Effector memory CD4-positive, alpha-beta T cell (primary cell): ENCODE measurements at regions not wholly inside any gene's neighbourhood (a gene's known extent, or its start where the extent isn't known, plus 50 kb on each side); places are given as distances from the start of the nearest gene placed in this dataset.

ENCODE experiments used
- DNase-seq, 3 donors: peaks; one replicate each; pipeline ENCODE4 v3.0.0-alpha.2; 2020
- H3K27ac ChIP-seq: 2 replicates; pipeline ENCODE4 v1.7.0; 2013; ENCODE audit warnings: mild to moderate bottlenecking, low read length, moderate library complexity; ENCODE audit not compliant: insufficient read depth, poor library complexity, severe bottlenecking
- H3K27me3 ChIP-seq: replicated peaks from 2 replicates; pipeline ENCODE4 v1.7.0; 2013; ENCODE audit warnings: mild to moderate bottlenecking, low read length; ENCODE audit not compliant: insufficient read depth, control insufficient read depth, poor library complexity, severe bottlenecking
- H3K36me3 ChIP-seq: 2 replicates; pipeline ENCODE4 v1.7.0; 2013; ENCODE audit warnings: mild to moderate bottlenecking, low read length, moderate library complexity; ENCODE audit not compliant: control insufficient read depth, insufficient read depth
- H3K4me1 ChIP-seq: 2 replicates; pipeline ENCODE4 v1.7.0; 2013; ENCODE audit warnings: low read length, mild to moderate bottlenecking; ENCODE audit not compliant: control insufficient read depth, insufficient read depth, poor library complexity, severe bottlenecking
- H3K4me3 ChIP-seq: 2 replicates; pipeline ENCODE4 v1.7.0; 2013; ENCODE audit warnings: low read length, low read depth, mild to moderate bottlenecking; ENCODE audit not compliant: insufficient read depth, poor library complexity, severe bottlenecking
- H3K9me3 ChIP-seq: 2 replicates; pipeline ENCODE4 v1.7.0; 2013; ENCODE audit warnings: mild to moderate bottlenecking, low read length, moderate library complexity; ENCODE audit not compliant: control insufficient read depth

- H3K9me3 ChIP-seq, result no peaks in the 10 kb centered on the region
- H3K4me1 ChIP-seq, result no peaks in the 10 kb centered on the region
- no peak overlapping the region for H3K27ac ChIP-seq
- no peaks in the 10 kb centered on the region for H3K27me3 ChIP-seq
- H3K4me3 ChIP-seq, result no peak overlapping the region
- DNase-seq, result no peak
- H3K36me3 ChIP-seq, result no peaks in the 10 kb centered on the region
These were observed 375.8 kb downstream of the REEP3 start for GRCh38 chr10:63896992-63897391.

- no peaks in the 10 kb centered on the region for H3K4me1 ChIP-seq
- no peaks in the 10 kb centered on the region for H3K27me3 ChIP-seq
- no peak for DNase-seq
- H3K36me3 ChIP-seq, result no peaks in the 10 kb centered on the region
- no peaks in the 10 kb centered on the region for H3K9me3 ChIP-seq
- H3K27ac ChIP-seq, result no peak overlapping the region
- H3K4me3 ChIP-seq, result no peak overlapping the region
These were observed 378.6 kb downstream of the REEP3 start for GRCh38 chr10:63899673-63900300.

GRCh38 chr10:63901228-63901627 is 380.0 kb downstream of the REEP3 start:
- no peak for DNase-seq
- Histone ChIP-seq H3K9me3 (no peaks in the 10 kb centered on the region), H3K4me3 (no peak overlapping the region), H3K4me1 (no peaks in the 10 kb centered on the region), H3K27ac (no peak overlapping the region), H3K36me3 (no peaks in the 10 kb centered on the region), H3K27me3 (no peaks in the 10 kb centered on the region)

- no peak for DNase-seq
- H3K4me3 ChIP-seq, result no peak overlapping the region
- no peaks in the 10 kb centered on the region for H3K4me1 ChIP-seq
- H3K36me3 ChIP-seq, result no peaks in the 10 kb centered on the region
- no peaks in the 10 kb centered on the region for H3K9me3 ChIP-seq
- no peak overlapping the region for H3K27ac ChIP-seq
- H3K27me3 ChIP-seq, result no peaks in the 10 kb centered on the region
These were observed 380.7 kb downstream of the REEP3 start for GRCh38 chr10:63901881-63902280.

GRCh38 chr10:63910806-63911205 is 389.6 kb downstream of the REEP3 start:
- Histone ChIP-seq H3K27me3 (no peaks in the 10 kb centered on the region), H3K9me3 (no peaks in the 10 kb centered on the region), H3K4me3 (no peak overlapping the region), H3K27ac (no peak overlapping the region), H3K4me1 (no peaks in the 10 kb centered on the region), H3K36me3 (no peaks in the 10 kb centered on the region)
- no peak for DNase-seq

GRCh38 chr10:63915240-63915639 is 394.0 kb downstream of the REEP3 start:
- no peak for DNase-seq
- H3K36me3 ChIP-seq, result no peaks in the 10 kb centered on the region
- peaks cover 3% of the 10 kb centered on the region for H3K27me3 ChIP-seq
- no peak overlapping the region for H3K27ac ChIP-seq
- H3K4me3 ChIP-seq, result no peak overlapping the region
- no peaks in the 10 kb centered on the region for H3K4me1 ChIP-seq
- no peaks in the 10 kb centered on the region for H3K9me3 ChIP-seq

- peaks cover 3% of the 10 kb centered on the region for H3K27me3 ChIP-seq
- DNase-seq, result no peak
- H3K9me3 ChIP-seq, result no peaks in the 10 kb centered on the region
- H3K4me3 ChIP-seq, result no peak overlapping the region
- H3K27ac ChIP-seq, result no peak overlapping the region
- no peaks in the 10 kb centered on the region for H3K4me1 ChIP-seq
- H3K36me3 ChIP-seq, result no peaks in the 10 kb centered on the region
These were observed 396.2 kb downstream of the REEP3 start for GRCh38 chr10:63917363-63917762.

GRCh38 chr10:63919575-63920279 is 398.5 kb downstream of the REEP3 start:
- no peaks in the 10 kb centered on the region for H3K4me1 ChIP-seq
- no peak for DNase-seq

GRCh38 chr10:63920926-63921325 is 399.7 kb downstream of the REEP3 start:
- Histone ChIP-seq H3K27me3 (peaks cover 2% of the 10 kb centered on the region), H3K27ac (no peak overlapping the region), H3K4me1 (no peaks in the 10 kb centered on the region), H3K36me3 (no peaks in the 10 kb centered on the region), H3K4me3 (no peak overlapping the region), H3K9me3 (no peaks in the 10 kb centered on the region)
- no peak for DNase-seq

More at GRCh38 chr10:63919575-63920279, 398.5 kb downstream of the REEP3 start:
- H3K27me3 ChIP-seq, result peaks cover 3% of the 10 kb centered on the region
- no peaks in the 10 kb centered on the region for H3K9me3 ChIP-seq
- H3K36me3 ChIP-seq, result no peaks in the 10 kb centered on the region
- no peak overlapping the region for H3K4me3 ChIP-seq
- no peak overlapping the region for H3K27ac ChIP-seq

- DNase-seq, result no peak
- no peaks in the 10 kb centered on the region for H3K9me3 ChIP-seq
- no peaks in the 10 kb centered on the region for H3K4me1 ChIP-seq
- no peaks in the 10 kb centered on the region for H3K27me3 ChIP-seq
- H3K36me3 ChIP-seq, result no peaks in the 10 kb centered on the region
- H3K27ac ChIP-seq, result no peak overlapping the region
- H3K4me3 ChIP-seq, result no peak overlapping the region
These were observed 400.8 kb downstream of the REEP3 start for GRCh38 chr10:63921908-63922467.
